K562 (cell line): ENCODE measurements at regions not wholly inside any gene's neighbourhood (a gene's known extent, or its start where the extent isn't known, plus 50 kb on each side); places are given as distances from the start of the nearest gene placed in this dataset.

ENCODE experiments used
- HDAC3 ChIP-seq: fragments of 450-650 bp; IDR thresholded peaks from 2 replicates; pipeline ENCODE4 v1.6.1; 2018; ENCODE audit warnings: borderline replicate concordance, mild to moderate bottlenecking, moderate library complexity; ENCODE audit not compliant: partially characterized antibody
- HIVEP1 ChIP-seq: fragments of 250-450 bp; sonication (Bioruptor Pico); IDR thresholded peaks from 2 replicates; pipeline ENCODE4 v1.4.0; 2020; ENCODE audit warnings: mild to moderate bottlenecking
- NFATC3 ChIP-seq: fragments of 450-650 bp; IDR thresholded peaks from 2 replicates; pipeline ENCODE4 v1.6.1; 2017; ENCODE audit warnings: mild to moderate bottlenecking
- POLR2B ChIP-seq: fragments of 450-650 bp; IDR thresholded peaks from 2 replicates; pipeline ENCODE4 v1.6.1; 2018; ENCODE audit warnings: low read depth; ENCODE audit not compliant: partially characterized antibody
- RAD21 ChIP-seq, 2 experiments: fragments of 250-450 bp in 1 of 2; fragments of 450-650 bp in 1 of 2; sonication (Bioruptor Pico) in 1 of 2; formaldehyde crosslinking in 1 of 2; IDR thresholded peaks in 1 of 2; conservative IDR thresholded peaks in 1 of 2; 2 replicates each; pipeline versions ENCODE4 v1.4.0 to v1.8.0; 2020 to 2022; ENCODE audit warnings: mild to moderate bottlenecking in 2 of 2, moderate library complexity in 1 of 2
- SAFB2 ChIP-seq: fragments of 200-400 bp; formaldehyde crosslinking; IDR thresholded peaks from 2 replicates; pipeline ENCODE4 v1.6.1; 2018; ENCODE audit warnings: borderline replicate concordance, low read length, low read depth, moderate library complexity; ENCODE audit not compliant: severe bottlenecking
- SLC30A9 ChIP-seq: fragments of 250-450 bp; sonication (Bioruptor Pico); IDR thresholded peaks from 2 replicates; pipeline ENCODE4 v1.8.0; 2022; ENCODE audit warnings: mild to moderate bottlenecking, moderate library complexity
- TBL1XR1 ChIP-seq, 2 experiments: IDR thresholded peaks; 2 replicates each; pipeline ENCODE4 v1.6.1; 2012; ENCODE audit warnings: improper control_type of control experiment in 2 of 2, low read length in 2 of 2, mild to moderate bottlenecking in 1 of 2
- ZNF253 ChIP-seq: fragments of 250-450 bp; sonication (Bioruptor Pico); conservative IDR thresholded peaks from 2 replicates; pipeline ENCODE4 v1.6.1; 2021; ENCODE audit warnings: mild to moderate bottlenecking
- TF ChIP-seq, protein P1 (sequence below): fragments of 200-600 bp; sonication (generic); IDR thresholded peaks from one replicate; pipeline ENCODE4 v1.6.1; 2012; ENCODE audit warnings: mild to moderate bottlenecking, low read depth, low read length, inconsistent platforms
- TF ChIP-seq, protein P2 (sequence below): sonication (generic); formaldehyde crosslinking; IDR thresholded peaks from 2 replicates; pipeline ENCODE4 v1.8.1; 2023; ENCODE audit warnings: mild to moderate bottlenecking, missing genetic modification reagents
- TF ChIP-seq, protein P3 (sequence below): fragments of 150-350 bp; IDR thresholded peaks from 2 replicates; pipeline ENCODE4 v1.6.1; 2014; ENCODE audit warnings: low read depth, mild to moderate bottlenecking, low read length, borderline replicate concordance

DNA sequence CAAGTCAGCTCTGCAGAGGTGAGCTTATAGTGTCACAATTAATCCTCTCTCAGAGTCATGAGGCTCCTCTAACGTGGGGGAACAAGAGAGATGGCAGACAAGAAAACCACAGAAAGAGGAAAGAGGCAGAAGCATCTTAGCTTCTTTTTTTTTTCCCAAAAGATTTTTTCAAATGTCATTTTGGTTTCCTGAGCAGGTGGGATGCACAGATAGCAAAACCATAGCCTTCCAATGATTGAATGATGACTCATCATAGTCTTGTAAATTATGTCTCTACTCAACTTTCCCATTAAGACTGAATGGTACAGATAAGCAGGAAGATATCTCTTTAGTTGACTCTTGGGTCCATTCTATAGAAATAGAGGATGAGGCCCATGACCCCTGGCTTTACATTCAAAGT lies 162.8 kb upstream of the ZFHX3 start (continued):
- TF ChIP-seq, protein P1, sequence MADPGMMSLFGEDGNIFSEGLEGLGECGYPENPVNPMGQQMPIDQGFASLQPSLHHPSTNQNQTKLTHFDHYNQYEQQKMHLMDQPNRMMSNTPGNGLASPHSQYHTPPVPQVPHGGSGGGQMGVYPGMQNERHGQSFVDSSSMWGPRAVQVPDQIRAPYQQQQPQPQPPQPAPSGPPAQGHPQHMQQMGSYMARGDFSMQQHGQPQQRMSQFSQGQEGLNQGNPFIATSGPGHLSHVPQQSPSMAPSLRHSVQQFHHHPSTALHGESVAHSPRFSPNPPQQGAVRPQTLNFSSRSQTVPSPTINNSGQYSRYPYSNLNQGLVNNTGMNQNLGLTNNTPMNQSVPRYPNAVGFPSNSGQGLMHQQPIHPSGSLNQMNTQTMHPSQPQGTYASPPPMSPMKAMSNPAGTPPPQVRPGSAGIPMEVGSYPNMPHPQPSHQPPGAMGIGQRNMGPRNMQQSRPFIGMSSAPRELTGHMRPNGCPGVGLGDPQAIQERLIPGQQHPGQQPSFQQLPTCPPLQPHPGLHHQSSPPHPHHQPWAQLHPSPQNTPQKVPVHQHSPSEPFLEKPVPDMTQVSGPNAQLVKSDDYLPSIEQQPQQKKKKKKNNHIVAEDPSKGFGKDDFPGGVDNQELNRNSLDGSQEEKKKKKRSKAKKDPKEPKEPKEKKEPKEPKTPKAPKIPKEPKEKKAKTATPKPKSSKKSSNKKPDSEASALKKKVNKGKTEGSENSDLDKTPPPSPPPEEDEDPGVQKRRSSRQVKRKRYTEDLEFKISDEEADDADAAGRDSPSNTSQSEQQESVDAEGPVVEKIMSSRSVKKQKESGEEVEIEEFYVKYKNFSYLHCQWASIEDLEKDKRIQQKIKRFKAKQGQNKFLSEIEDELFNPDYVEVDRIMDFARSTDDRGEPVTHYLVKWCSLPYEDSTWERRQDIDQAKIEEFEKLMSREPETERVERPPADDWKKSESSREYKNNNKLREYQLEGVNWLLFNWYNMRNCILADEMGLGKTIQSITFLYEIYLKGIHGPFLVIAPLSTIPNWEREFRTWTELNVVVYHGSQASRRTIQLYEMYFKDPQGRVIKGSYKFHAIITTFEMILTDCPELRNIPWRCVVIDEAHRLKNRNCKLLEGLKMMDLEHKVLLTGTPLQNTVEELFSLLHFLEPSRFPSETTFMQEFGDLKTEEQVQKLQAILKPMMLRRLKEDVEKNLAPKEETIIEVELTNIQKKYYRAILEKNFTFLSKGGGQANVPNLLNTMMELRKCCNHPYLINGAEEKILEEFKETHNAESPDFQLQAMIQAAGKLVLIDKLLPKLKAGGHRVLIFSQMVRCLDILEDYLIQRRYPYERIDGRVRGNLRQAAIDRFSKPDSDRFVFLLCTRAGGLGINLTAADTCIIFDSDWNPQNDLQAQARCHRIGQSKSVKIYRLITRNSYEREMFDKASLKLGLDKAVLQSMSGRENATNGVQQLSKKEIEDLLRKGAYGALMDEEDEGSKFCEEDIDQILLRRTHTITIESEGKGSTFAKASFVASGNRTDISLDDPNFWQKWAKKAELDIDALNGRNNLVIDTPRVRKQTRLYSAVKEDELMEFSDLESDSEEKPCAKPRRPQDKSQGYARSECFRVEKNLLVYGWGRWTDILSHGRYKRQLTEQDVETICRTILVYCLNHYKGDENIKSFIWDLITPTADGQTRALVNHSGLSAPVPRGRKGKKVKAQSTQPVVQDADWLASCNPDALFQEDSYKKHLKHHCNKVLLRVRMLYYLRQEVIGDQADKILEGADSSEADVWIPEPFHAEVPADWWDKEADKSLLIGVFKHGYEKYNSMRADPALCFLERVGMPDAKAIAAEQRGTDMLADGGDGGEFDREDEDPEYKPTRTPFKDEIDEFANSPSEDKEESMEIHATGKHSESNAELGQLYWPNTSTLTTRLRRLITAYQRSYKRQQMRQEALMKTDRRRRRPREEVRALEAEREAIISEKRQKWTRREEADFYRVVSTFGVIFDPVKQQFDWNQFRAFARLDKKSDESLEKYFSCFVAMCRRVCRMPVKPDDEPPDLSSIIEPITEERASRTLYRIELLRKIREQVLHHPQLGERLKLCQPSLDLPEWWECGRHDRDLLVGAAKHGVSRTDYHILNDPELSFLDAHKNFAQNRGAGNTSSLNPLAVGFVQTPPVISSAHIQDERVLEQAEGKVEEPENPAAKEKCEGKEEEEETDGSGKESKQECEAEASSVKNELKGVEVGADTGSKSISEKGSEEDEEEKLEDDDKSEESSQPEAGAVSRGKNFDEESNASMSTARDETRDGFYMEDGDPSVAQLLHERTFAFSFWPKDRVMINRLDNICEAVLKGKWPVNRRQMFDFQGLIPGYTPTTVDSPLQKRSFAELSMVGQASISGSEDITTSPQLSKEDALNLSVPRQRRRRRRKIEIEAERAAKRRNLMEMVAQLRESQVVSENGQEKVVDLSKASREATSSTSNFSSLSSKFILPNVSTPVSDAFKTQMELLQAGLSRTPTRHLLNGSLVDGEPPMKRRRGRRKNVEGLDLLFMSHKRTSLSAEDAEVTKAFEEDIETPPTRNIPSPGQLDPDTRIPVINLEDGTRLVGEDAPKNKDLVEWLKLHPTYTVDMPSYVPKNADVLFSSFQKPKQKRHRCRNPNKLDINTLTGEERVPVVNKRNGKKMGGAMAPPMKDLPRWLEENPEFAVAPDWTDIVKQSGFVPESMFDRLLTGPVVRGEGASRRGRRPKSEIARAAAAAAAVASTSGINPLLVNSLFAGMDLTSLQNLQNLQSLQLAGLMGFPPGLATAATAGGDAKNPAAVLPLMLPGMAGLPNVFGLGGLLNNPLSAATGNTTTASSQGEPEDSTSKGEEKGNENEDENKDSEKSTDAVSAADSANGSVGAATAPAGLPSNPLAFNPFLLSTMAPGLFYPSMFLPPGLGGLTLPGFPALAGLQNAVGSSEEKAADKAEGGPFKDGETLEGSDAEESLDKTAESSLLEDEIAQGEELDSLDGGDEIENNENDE, result no peak
- TF ChIP-seq HDAC3 (no peak), SAFB2 (no peak), RAD21 (CRISPR knock-in tag; conservative IDR thresholded peaks at IDR 0.05 in 1 of 2, IDR thresholded peaks at IDR 0.05 in 1 of 2) (no peak), ZNF253 (CRISPR knock-in tag) (no peak), TBL1XR1 (IDR thresholded peaks at IDR 0.05; ENCODE audit: low read length in 2 of 2) (no peak), SLC30A9 (no peak), NFATC3 (no peak), POLR2B (no peak), HIVEP1 (CRISPR knock-in tag) (no peak)
- TF ChIP-seq, protein P2, sequence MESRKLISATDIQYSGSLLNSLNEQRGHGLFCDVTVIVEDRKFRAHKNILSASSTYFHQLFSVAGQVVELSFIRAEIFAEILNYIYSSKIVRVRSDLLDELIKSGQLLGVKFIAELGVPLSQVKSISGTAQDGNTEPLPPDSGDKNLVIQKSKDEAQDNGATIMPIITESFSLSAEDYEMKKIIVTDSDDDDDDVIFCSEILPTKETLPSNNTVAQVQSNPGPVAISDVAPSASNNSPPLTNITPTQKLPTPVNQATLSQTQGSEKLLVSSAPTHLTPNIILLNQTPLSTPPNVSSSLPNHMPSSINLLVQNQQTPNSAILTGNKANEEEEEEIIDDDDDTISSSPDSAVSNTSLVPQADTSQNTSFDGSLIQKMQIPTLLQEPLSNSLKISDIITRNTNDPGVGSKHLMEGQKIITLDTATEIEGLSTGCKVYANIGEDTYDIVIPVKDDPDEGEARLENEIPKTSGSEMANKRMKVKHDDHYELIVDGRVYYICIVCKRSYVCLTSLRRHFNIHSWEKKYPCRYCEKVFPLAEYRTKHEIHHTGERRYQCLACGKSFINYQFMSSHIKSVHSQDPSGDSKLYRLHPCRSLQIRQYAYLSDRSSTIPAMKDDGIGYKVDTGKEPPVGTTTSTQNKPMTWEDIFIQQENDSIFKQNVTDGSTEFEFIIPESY (CRISPR knock-in tag), result no peak
- TF ChIP-seq, protein P3, sequence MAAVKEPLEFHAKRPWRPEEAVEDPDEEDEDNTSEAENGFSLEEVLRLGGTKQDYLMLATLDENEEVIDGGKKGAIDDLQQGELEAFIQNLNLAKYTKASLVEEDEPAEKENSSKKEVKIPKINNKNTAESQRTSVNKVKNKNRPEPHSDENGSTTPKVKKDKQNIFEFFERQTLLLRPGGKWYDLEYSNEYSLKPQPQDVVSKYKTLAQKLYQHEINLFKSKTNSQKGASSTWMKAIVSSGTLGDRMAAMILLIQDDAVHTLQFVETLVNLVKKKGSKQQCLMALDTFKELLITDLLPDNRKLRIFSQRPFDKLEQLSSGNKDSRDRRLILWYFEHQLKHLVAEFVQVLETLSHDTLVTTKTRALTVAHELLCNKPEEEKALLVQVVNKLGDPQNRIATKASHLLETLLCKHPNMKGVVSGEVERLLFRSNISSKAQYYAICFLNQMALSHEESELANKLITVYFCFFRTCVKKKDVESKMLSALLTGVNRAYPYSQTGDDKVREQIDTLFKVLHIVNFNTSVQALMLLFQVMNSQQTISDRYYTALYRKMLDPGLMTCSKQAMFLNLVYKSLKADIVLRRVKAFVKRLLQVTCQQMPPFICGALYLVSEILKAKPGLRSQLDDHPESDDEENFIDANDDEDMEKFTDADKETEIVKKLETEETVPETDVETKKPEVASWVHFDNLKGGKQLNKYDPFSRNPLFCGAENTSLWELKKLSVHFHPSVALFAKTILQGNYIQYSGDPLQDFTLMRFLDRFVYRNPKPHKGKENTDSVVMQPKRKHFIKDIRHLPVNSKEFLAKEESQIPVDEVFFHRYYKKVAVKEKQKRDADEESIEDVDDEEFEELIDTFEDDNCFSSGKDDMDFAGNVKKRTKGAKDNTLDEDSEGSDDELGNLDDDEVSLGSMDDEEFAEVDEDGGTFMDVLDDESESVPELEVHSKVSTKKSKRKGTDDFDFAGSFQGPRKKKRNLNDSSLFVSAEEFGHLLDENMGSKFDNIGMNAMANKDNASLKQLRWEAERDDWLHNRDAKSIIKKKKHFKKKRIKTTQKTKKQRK, result no peak
